ENCODE measurements at regions not wholly inside any gene's neighbourhood (a gene's known extent, or its start where the extent isn't known, plus 50 kb on each side); places are given as distances from the start of the nearest gene placed in this dataset.
A peak's percentile ranks its signal among the peaks of the same experiment; 100 is the strongest.

GRCh38 chr2:225937625-225938187 lies 538.2 kb downstream of the NYAP2 start:
- TF ChIP-seq CTCF (IDR thresholded peaks at IDR 0.05; ENCODE audit: insufficient read depth, low read length), result no peak
- TF ChIP-seq POLR2AphosphoS5 (IDR thresholded peaks at IDR 0.05; ENCODE audit: low read depth), result no peak
- TF ChIP-seq GABPA (IDR thresholded peaks at IDR 0.05; ENCODE audit: low read depth), result no peak
- no peak for TF ChIP-seq SPI1 (IDR thresholded peaks at IDR 0.05; ENCODE audit: borderline replicate concordance, low read depth)
- TF ChIP-seq REST (IDR thresholded peaks at IDR 0.05; ENCODE audit: insufficient replicate concordance, low read depth), result peak; percentile 96
